ENCODE measurements at regions not wholly inside any gene's neighbourhood (a gene's known extent, or its start where the extent isn't known, plus 50 kb on each side); places are given as distances from the start of the nearest gene placed in this dataset.

GRCh38 chr1:29870621-29871020, 634.3 kb downstream of the PTPRU start:
- no peak for DNase-seq

- DNase-seq: no peak
These were observed 633.5 kb downstream of the PTPRU start for GRCh38 chr1:29869802-29870201.

GRCh38 chr1:29868944-29869343, 632.6 kb downstream of the PTPRU start:
- DNase-seq: no peak

DNA sequence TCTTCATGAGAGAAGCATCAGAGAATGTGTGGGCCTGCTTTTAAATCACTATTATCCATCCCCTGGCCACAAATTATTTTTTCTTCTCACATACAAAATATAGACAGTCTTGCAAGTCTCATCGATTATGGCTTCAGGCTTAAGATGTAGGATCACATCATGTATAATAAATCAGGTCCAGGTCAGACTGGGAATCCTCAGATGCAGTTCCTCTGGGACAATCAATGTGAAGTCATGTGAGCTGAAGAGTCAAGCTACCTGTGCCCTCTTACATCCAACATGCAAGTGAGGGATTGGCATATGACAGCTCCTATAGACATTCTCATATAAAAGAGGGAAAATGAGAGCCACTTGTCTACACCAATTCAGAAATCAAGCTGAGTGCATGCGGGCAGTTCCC, 631.8 kb downstream of the PTPRU start:
- no peak for DNase-seq

- no peak for DNase-seq
These were observed 628.7 kb downstream of the PTPRU start for GRCh38 chr1:29865051-29865450.

DNA sequence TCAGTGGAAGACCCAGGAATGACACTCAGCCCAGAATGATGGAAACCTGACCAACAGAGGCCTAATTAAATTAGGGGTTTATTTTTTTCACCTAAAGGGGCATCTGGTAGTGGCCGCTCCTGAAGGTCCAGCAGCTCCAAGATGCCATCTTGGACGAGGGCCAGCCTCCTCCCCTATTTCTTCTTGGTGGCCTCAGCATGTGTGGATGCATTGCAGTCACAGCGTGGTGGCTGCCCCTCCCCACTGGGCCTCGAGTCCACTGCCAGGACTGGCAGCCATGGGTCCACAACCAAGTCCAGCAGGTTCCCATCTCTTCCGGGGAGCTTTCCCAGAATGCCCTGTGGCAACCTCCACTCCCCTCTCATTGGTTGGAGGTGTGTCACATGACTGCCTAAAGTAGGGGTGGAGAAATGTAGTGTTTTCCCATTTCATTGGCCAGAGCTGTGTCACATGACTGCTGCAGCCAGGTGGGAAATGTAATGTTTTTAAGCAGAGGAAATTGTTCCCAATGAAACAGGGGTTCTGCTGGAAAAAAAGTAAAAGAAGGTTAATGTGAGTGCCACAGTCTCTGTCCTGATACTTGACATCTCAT, 628.2 kb downstream of the PTPRU start:
- DNase-seq: no peak

DNA sequence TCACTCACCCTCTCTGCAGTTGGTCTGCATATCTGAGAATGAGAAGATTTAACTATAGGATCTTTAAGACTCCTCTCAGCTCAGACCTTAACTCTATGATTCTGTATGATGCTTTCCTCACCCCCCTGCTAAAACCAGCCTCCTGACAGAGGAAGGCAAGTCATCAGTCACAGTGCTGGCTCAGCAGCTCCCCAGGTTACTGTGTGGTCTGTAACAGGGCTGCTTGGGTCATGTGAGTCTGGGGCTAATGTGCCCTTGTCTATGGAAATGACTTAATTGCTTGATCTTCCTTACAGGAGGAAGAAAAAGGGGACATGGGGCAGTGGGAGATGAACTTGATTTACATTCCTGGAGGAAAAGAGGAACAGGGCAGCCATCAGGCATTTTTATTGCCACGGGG, 625.6 kb downstream of the PTPRU start:
- DNase-seq: no peak

GRCh38 chr1:29861446-29861845, 625.1 kb downstream of the PTPRU start:
- DNase-seq: no peak

DNA sequence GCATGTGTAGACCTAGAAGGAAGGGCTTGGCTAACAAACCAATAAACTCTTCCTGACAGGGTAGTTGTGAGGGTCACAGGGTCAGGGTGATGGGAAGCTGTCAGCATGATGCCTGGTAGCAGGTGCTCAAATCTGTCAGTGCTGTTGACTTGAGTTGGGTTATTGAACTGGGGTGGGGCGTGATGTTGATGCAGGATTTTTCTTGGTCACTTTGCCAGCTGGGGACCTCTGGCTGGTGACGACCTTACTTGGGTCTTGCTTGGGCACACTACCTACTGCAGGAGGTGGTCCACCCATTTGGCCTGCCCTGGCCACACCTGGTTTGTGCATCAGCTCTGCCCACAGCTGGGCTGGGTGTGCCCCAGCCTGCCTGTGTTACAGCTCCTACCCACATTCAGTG, 624.4 kb downstream of the PTPRU start:
- no peak for DNase-seq

DNA sequence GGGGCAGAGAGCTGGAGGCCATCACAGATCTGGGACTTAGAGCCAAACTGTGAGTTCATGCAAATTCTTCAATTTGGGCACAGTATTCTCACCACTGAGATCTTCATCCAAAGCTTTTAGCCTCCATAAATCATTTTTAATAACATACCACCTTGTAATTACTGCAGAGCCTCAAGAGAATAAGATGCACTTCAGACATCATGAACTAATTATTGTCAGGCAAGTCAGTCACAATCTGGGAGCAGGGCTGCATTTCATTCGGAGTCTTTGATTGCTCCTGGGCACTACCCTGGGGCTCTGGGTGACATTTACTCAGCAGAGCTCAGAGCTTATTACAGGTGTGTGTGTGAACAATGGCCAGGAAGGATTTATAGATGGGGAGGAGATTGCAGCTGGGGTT, 623.7 kb downstream of the PTPRU start:
- DNase-seq: no peak

DNA sequence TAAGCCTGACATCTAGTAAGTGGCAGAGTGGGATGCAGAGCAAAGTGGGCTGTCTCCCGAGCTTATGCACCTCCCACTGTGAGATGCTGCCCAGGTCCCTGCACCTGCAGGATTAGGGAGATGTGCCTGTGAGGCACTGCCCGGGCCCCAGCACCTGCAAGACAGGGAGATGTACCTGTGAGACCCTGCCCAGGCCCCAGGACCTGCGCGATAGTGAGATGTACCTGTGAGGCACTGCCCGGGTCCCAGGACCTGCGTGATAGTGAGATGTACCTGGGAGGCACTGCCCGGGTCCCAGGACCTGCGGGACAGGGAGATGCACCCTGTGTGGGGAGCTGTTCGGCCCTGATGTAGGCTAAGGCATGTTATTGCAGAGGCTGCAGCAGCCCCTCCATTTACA, 622.8 kb downstream of the PTPRU start:
- no peak for DNase-seq

GRCh38 chr1:29858646-29859045, 622.3 kb downstream of the PTPRU start:
- no peak for DNase-seq

- no peak for DNase-seq
These were observed 620.2 kb downstream of the PTPRU start for GRCh38 chr1:29856340-29857114.

DNA sequence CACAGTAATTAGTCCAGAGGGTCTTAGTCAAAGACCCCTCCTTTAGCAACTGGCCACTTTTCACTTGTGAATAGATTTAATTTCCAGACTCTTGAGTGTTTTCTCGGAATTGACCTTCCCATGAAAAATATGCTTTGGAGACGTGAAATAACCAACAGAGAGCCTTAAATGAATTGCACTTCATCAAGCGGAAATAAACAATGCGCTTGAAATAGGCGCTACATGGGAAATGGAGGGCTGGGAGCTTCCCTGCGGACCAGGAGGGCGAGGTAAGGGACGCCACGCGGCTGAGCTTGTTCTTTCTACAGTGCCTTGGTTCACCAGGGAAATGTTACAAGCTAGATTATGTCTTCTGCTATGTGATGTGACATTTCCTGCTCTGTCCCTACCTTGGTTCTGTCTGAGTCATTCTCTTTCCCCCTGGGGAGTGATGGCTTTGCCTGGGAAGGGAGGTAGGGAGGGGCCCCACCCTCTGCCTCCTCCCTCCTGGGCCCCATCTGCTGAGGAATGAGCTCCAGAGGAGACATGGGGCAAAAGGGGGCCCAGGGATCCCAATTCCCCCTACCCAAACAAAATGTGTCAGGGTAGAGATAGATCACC, 619.3 kb downstream of the PTPRU start:
- no peak for DNase-seq

DNA sequence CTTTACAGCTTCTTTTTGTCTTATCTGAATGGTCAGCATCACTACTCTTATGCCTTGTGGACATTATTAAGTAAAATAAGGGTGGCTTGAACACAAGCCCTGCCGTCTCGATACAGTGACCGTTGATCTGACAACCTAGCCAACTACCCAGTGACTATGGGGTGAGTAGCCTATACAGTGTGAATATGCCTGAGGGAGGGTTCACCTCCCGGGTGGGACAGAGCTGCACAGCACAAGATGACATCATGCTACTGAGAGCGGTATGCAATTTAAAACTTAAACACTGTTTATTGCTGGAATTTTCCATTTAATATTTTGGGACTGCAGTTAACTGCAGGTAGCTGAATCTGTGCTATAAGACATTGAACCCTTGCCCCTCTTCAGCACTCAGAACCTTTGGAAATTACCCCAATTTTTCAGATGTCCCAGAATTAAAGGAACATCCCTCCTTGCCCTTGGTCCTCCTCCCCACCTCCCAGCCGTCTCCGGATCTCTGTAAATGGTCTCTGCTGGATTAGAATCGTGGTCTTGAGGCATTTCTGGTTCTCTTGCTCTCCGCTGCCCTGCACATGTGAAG, 618.5 kb downstream of the PTPRU start:
- DNase-seq: no peak

- no peak for DNase-seq
These were observed 617.5 kb downstream of the PTPRU start for GRCh38 chr1:29853716-29854330.

- no peak for DNase-seq
These were observed 615.9 kb downstream of the PTPRU start for GRCh38 chr1:29852248-29852647.

DNA sequence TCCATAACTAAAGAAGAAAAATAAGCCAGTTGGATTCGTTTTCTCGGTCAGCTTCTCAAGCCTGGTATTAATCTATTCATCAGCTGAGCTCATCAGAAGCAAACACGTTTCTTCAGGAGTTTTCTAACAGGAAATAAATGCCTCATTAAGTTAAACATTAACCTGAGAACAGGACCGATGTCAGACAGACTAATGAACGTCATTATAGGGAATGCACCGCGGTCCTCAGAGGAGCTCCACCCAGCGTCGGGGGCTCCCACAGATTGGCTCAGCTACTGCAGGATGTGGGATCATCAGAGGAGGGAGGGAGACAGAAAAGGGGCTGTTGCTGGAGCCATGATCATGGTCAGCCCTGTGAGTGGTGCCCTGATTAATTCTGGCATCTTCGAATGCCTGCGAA, 615.4 kb downstream of the PTPRU start:
- DNase-seq: no peak

- DNase-seq: no peak
These were observed 613.9 kb downstream of the PTPRU start for GRCh38 chr1:29849991-29850757.

DNA sequence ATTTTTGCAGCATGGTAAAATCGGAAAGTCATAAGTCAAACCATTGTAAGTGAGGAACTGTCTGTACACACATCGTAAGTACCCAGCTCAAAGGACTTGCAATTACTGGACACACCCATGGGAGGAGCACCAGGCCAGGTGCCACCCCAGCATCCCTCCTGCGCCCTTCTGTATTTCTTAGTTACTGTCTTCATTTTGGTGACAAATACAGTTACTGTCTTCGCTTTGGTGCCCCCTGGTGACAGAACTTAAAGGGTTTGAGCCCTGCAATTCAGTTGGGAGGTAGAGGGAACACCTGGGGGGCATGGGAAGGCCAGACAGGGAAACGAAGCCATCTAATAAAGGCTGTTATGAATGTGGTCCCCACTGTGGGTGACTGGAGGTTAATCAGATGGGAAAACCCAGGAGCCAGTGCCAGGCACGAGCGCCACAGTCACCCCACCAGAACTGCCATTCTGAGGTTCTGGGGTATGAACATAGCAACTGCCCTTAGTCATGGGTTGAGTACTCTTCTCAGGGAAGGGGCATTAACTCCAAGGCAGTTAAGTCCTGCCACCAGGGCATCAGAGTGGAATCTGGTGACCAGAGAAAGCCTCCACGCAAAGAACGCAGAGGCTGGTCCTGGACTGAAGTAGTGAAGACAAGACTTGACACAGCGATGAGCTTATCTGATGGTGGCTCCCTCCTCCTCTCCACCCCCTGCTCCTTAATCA, 612.9 kb downstream of the PTPRU start:
- DNase-seq: peak; percentile 47 to 52

- DNase-seq: no peak
These were observed 609.6 kb downstream of the PTPRU start for GRCh38 chr1:29845910-29846309.

GRCh38 chr1:29842130-29842529, 605.8 kb downstream of the PTPRU start:
- no peak for DNase-seq
